Stomach (tissue), 8 donors: ENCODE measurements at regions not wholly inside any gene's neighbourhood (a gene's known extent, or its start where the extent isn't known, plus 50 kb on each side); places are given as distances from the start of the nearest gene placed in this dataset.

Experiments used
- DNase-seq, 2 donors: peaks; one replicate each; pipeline versions ENCODE4 v3.0.0 to v3.0.0-alpha.2; 2013 to 2019
- H3K27ac ChIP-seq, 5 donors: fragments of 200-600 bp in 4 of 5; sonication (generic) in 4 of 5; one replicate each; pipeline ENCODE4 v1.5.1; 2013 to 2019; ENCODE audit warnings: mild to moderate bottlenecking in 1 of 5, moderate library complexity in 1 of 5
- H3K27me3 ChIP-seq, 3 donors: fragments of 200-600 bp; sonication (generic); one replicate each; pipeline ENCODE4 v1.5.1; 2017 to 2019; ENCODE audit warnings: mixed run types in 1 of 3
- H3K36me3 ChIP-seq, 4 donors: fragments of 200-600 bp; sonication (generic); 1 replicate in 3 of 4; 2 replicates in 1 of 4; pipeline ENCODE4 v1.5.1; 2016 to 2019
- H3K4me1 ChIP-seq, 4 donors: fragments of 200-600 bp; sonication (generic); one replicate each; pipeline ENCODE4 v1.5.1; 2016 to 2019
- H3K4me3 ChIP-seq, 4 donors: fragments of 200-600 bp; sonication (generic) in 3 of 4; one replicate each; pipeline ENCODE4 v1.5.1; 2016 to 2019; ENCODE audit warnings: mild to moderate bottlenecking in 1 of 4
- H3K9me3 ChIP-seq, 4 donors: fragments of 200-600 bp; sonication (generic); one replicate each; pipeline ENCODE4 v1.5.1; 2016 to 2019
- EP300 ChIP-seq: sonication (generic); formaldehyde crosslinking; IDR thresholded peaks from one replicate; pipeline ENCODE4 v1.6.1; 2017; ENCODE audit warnings: antibody characterized with exemption
- POLR2A ChIP-seq, 4 donors: fragments of 450-650 bp; IDR thresholded peaks; one replicate each; pipeline ENCODE4 v1.6.1; 2016; ENCODE audit warnings: antibody characterized with exemption in 4 of 4, control low read depth in 2 of 4, mild to moderate bottlenecking in 1 of 4, moderate library complexity in 1 of 4
- POLR2AphosphoS5 ChIP-seq, 3 donors: sonication (generic); formaldehyde crosslinking; IDR thresholded peaks; one replicate each; pipeline ENCODE4 v1.6.1; 2016; ENCODE audit warnings: antibody characterized with exemption in 3 of 3
- WGBS, 5 donors: extraction: QIAGEN DNeasy Blood & Tissue Kit in 3 of 5; methylation state at CpG; one replicate each; pipeline versions ENCODE4 v1.1.5 to v1.1.7; 2013 to 2018; 5-methylcytosine and 5-hydroxymethylcytosine counted together
- intact Hi-C: fragments of 100-400 bp; cut with DNase I; formaldehyde crosslinking; loops from one replicate; pipeline ENCODE4 v1.15.1; 2023; ENCODE audit warnings: low total_unique reads
- TF ChIP-seq, protein P1 (sequence below), 7 experiments: fragments of 450-650 bp in 4 of 7; fragments of 200-600 bp in 3 of 7; sonication (generic) in 3 of 7; IDR thresholded peaks; one replicate each; pipeline ENCODE4 v1.5.1; 2016 to 2019; ENCODE audit warnings: antibody characterized with exemption in 7 of 7, control low read depth in 2 of 7, mild to moderate bottlenecking in 1 of 7
- donor health status: healthy with polysubstance abuse.
- donor health status: Bipolar disorder and iron deficiency.
- donor health status: healthy.

DNA sequence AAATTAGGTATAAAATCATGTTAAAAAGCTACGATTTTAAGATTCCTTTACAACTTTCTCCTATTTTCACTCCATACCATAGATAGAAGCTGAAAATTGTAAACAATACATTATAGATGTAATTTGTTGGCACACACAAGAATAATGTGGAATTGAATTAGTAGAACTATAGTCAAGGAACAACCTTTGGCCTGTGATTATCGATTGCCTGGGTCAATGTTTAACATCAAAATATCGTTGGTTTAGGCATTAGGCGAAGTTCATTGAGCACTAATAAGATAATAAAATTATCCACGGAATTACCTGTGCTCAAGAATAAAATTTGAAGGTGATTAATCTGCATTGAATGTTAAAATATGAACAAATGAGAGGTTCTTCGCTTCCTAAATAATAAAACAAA lies 455.1 kb upstream of the ZP4 start:
- no peak overlapping the region for H3K4me3 ChIP-seq
- H3K9me3 ChIP-seq: no peaks in the 10 kb centered on the region
- intact Hi-C loops: no loop called here
- no peaks in the 10 kb centered on the region for H3K4me1 ChIP-seq
- WGBS, 5 donors: 50 to 75% (median 67%) methylated on average over 6 of the region's 6 CpGs
- no peak overlapping the region for H3K27ac ChIP-seq
- peak in 1 of 2 donors; percentile 47 for DNase-seq
- TF ChIP-seq POLR2AphosphoS5 (IDR thresholded peaks at IDR 0.05): no peak
- TF ChIP-seq POLR2A (IDR thresholded peaks at IDR 0.05): no peak
- no peak for TF ChIP-seq EP300
- TF ChIP-seq, protein P1, sequence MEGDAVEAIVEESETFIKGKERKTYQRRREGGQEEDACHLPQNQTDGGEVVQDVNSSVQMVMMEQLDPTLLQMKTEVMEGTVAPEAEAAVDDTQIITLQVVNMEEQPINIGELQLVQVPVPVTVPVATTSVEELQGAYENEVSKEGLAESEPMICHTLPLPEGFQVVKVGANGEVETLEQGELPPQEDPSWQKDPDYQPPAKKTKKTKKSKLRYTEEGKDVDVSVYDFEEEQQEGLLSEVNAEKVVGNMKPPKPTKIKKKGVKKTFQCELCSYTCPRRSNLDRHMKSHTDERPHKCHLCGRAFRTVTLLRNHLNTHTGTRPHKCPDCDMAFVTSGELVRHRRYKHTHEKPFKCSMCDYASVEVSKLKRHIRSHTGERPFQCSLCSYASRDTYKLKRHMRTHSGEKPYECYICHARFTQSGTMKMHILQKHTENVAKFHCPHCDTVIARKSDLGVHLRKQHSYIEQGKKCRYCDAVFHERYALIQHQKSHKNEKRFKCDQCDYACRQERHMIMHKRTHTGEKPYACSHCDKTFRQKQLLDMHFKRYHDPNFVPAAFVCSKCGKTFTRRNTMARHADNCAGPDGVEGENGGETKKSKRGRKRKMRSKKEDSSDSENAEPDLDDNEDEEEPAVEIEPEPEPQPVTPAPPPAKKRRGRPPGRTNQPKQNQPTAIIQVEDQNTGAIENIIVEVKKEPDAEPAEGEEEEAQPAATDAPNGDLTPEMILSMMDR (IDR thresholded peaks at IDR 0.05): no peak
- H3K36me3 ChIP-seq: no peaks in the 10 kb centered on the region
- H3K27me3 ChIP-seq: no peaks in the 10 kb centered on the region

GRCh38 chr1:238343852-238344251 lies 453.1 kb upstream of the ZP4 start:
- Histone ChIP-seq H3K4me3 (no peak overlapping the region), H3K4me1 (no peaks in the 10 kb centered on the region), H3K36me3 (no peaks in the 10 kb centered on the region), H3K27me3 (no peaks in the 10 kb centered on the region), H3K9me3 (peaks cover 0 to 1% (median 0%) of the 10 kb centered on the region in 4 donors), H3K27ac (no peak overlapping the region)
- intact Hi-C loops: no loop called here
- WGBS, 5 donors: 33 to 59% (median 48%) methylated on average over 3 of the region's 3 CpGs
- no peak for TF ChIP-seq EP300
- TF ChIP-seq, protein P1 (IDR thresholded peaks at IDR 0.05): no peak
- TF ChIP-seq POLR2AphosphoS5 (IDR thresholded peaks at IDR 0.05): no peak
- no peak for TF ChIP-seq POLR2A (IDR thresholded peaks at IDR 0.05)
- no peak for DNase-seq

DNA sequence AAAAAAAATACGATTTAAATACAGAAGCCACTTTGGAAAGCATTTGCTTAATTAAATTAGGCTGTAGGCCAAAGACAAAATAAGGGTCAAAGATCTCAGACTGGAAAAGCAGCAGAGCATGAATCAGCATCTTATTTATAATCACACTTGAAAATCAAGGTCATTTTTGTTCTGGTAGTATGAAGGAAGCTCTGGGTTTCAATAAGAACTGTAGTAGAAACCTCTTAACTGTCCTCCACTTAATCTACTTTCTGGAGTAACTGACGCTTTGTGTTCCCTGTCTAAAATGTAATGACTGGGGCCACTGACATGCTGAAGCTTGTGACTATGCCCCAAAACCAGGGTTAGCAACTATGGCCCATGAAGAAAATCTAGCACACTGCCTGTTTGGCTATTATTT lies 450.7 kb upstream of the ZP4 start:
- TF ChIP-seq POLR2AphosphoS5 (IDR thresholded peaks at IDR 0.05) (no peak), POLR2A (IDR thresholded peaks at IDR 0.05) (no peak), EP300 (no peak)
- TF ChIP-seq, protein P1 (IDR thresholded peaks at IDR 0.05): no peak
- intact Hi-C loops: no loop called here
- H3K9me3 ChIP-seq: peaks cover 0 to 9% (median 6%) of the 10 kb centered on the region in 4 donors
- no peak overlapping the region for H3K27ac ChIP-seq
- no peak for DNase-seq
- no peaks in the 10 kb centered on the region for H3K4me1 ChIP-seq
- WGBS, 5 donors: 76 to 92% (median 83%) methylated on average over 2 of the region's 2 CpGs
- no peaks in the 10 kb centered on the region for H3K27me3 ChIP-seq
- H3K36me3 ChIP-seq: no peaks in the 10 kb centered on the region
- H3K4me3 ChIP-seq: no peak overlapping the region

DNA sequence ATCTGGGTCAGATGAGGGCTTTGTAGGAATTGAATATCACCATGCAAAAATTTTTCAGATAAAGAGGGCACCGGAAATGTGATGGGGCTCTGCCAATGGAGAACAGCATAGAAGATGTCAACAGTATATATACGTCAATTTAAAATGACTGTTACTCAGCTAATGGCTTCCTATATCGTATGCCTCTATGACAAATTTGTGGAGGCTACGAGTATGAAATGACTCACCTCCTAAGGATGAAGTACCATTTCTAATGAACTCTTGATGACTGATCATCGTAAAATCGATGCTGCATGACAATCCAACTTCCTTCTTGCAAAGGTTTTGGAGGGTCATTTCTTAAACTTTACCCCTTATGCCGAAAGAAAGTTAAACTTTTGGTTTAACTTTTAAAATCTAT lies 450.3 kb upstream of the ZP4 start:
- Histone ChIP-seq H3K4me1 (no peaks in the 10 kb centered on the region), H3K27me3 (no peaks in the 10 kb centered on the region), H3K4me3 (no peak overlapping the region), H3K36me3 (no peaks in the 10 kb centered on the region), H3K9me3 (peaks cover 0 to 9% (median 6%) of the 10 kb centered on the region in 4 donors), H3K27ac (no peak overlapping the region)
- intact Hi-C loops: no loop called here
- no peak for TF ChIP-seq POLR2A (IDR thresholded peaks at IDR 0.05)
- TF ChIP-seq EP300: no peak
- TF ChIP-seq, protein P1 (IDR thresholded peaks at IDR 0.05): no peak
- no peak for TF ChIP-seq POLR2AphosphoS5 (IDR thresholded peaks at IDR 0.05)
- WGBS, 5 donors: 76 to 90% (median 85%) methylated on average over 7 of the region's 7 CpGs
- DNase-seq: no peak
